GM21360 (cell line): ENCODE measurements at regions not wholly inside any gene's neighbourhood (a gene's known extent, or its start where the extent isn't known, plus 50 kb on each side); places are given as distances from the start of the nearest gene placed in this dataset.

ENCODE experiments used
- ATAC-seq: cut with Tn5 transposase; IDR thresholded peaks from one replicate; pipeline ENCODE4 v1.9.1; 2021; ENCODE audit warnings: mild to moderate bottlenecking, moderate library complexity; ENCODE audit not compliant: unreplicated experiment

GRCh38 chr5:103498800-103499551 is 63.6 kb downstream of the NUDT12 start:
- no peak for ATAC-seq

GRCh38 chr5:103498211-103498610 is 64.4 kb downstream of the NUDT12 start:
- ATAC-seq: no peak

GRCh38 chr5:103497781-103498180 is 64.8 kb downstream of the NUDT12 start:
- no peak for ATAC-seq

- ATAC-seq: no peak
Measured at GRCh38 chr5:103490030-103490739, 72.4 kb downstream of the NUDT12 start.

- no peak for ATAC-seq
Measured at GRCh38 chr5:103489307-103489706, 73.3 kb downstream of the NUDT12 start.

GRCh38 chr5:103487822-103488493 is 74.6 kb downstream of the NUDT12 start:
- peak; percentile 86 for ATAC-seq

GRCh38 chr5:103487218-103487617 is 75.4 kb downstream of the NUDT12 start:
- ATAC-seq: no peak

GRCh38 chr5:103486739-103487138 is 75.8 kb downstream of the NUDT12 start:
- no peak for ATAC-seq

- no peak for ATAC-seq
Measured at GRCh38 chr5:103480246-103480645, 82.3 kb downstream of the NUDT12 start.

- no peak for ATAC-seq
Measured at GRCh38 chr5:103477678-103478077, 84.9 kb downstream of the NUDT12 start.

- no peak for ATAC-seq
Measured at GRCh38 chr5:103476811-103477210, 85.8 kb downstream of the NUDT12 start.

- ATAC-seq: no peak
Measured at GRCh38 chr5:103475629-103476240, 86.9 kb downstream of the NUDT12 start.

GRCh38 chr5:103474677-103475076 is 87.9 kb downstream of the NUDT12 start:
- ATAC-seq: no peak

GRCh38 chr5:103473725-103474124 is 88.9 kb downstream of the NUDT12 start:
- no peak for ATAC-seq

GRCh38 chr5:103472830-103473229 is 89.8 kb downstream of the NUDT12 start:
- no peak for ATAC-seq

GRCh38 chr5:103472265-103472664 is 90.3 kb downstream of the NUDT12 start:
- no peak for ATAC-seq

- no peak for ATAC-seq
Measured at GRCh38 chr5:103469288-103470040, 93.1 kb downstream of the NUDT12 start.

GRCh38 chr5:103467831-103468230 is 94.8 kb downstream of the NUDT12 start:
- no peak for ATAC-seq

GRCh38 chr5:103466495-103466894 is 96.1 kb downstream of the NUDT12 start:
- ATAC-seq: no peak

- no peak for ATAC-seq
Measured at GRCh38 chr5:103465891-103466290, 96.7 kb downstream of the NUDT12 start.
